T-cell (primary cell): ENCODE measurements at regions not wholly inside any gene's neighbourhood (a gene's known extent, or its start where the extent isn't known, plus 50 kb on each side); places are given as distances from the start of the nearest gene placed in this dataset.

Experiments
- ATAC-seq, 4 experiments: fragments of 200-7000 bp in 3 of 4; fragments of 150-1000 bp in 1 of 4; cut with Tn5 transposase; replicated peaks in 1 of 4; 1 replicate in 3 of 4; 2 replicates in 1 of 4; pipeline ENCODE4 v1.10.0; 2021; ENCODE audit warnings: moderate library complexity in 3 of 4, mild to moderate bottlenecking in 2 of 4, moderate number of reproducible peaks in 1 of 4
- CTCF ChIA-PET, 2 donors: fragments of 300-600 bp; sonication (Branson Sonifier 250); formaldehyde crosslinking; loops; one replicate each; lab custom pipeline; 2022; ENCODE audit warnings: antibody characterized with exemption in 2 of 2; lab: Charles Lee
- POLR2A ChIA-PET, 2 donors: fragments of 300-600 bp; sonication (Branson Sonifier 250); formaldehyde crosslinking; loops; one replicate each; lab custom pipeline; 2022; ENCODE audit warnings: antibody characterized with exemption in 2 of 2; lab: Charles Lee
- DNase-seq, 35 experiments: peaks; one replicate each; pipeline versions ENCODE4 v3.0.0 to v3.0.0-alpha.2; 2013 to 2023
- H3K27ac ChIP-seq: one replicate; pipeline ENCODE4 v1.5.1; 2013; ENCODE audit warnings: low read length
- H3K27me3 ChIP-seq, 2 experiments: replicated peaks in 1 of 2; 1 replicate in 1 of 2; 2 replicates in 1 of 2; pipeline versions ENCODE4 v1.6.1 to v1.7.0; 2013; ENCODE audit warnings: low read length in 1 of 2, mixed read lengths in 1 of 2; ENCODE audit not compliant: control insufficient read depth in 2 of 2, insufficient read depth in 2 of 2; ENCODE audit errors: extremely low read depth in 1 of 2
- H3K36me3 ChIP-seq, 2 donors: 1 replicate in 1 of 2; 2 replicates in 1 of 2; pipeline versions ENCODE4 v1.6.1 to v1.7.0; 2013; ENCODE audit warnings: low read length in 1 of 2; ENCODE audit not compliant: control insufficient read depth in 2 of 2, insufficient read depth in 1 of 2; ENCODE audit errors: extremely low read depth in 1 of 2
- H3K4me1 ChIP-seq, 2 experiments: 1 replicate in 1 of 2; 2 replicates in 1 of 2; pipeline versions ENCODE4 v1.6.1 to v1.7.0; 2013; ENCODE audit warnings: low read length in 2 of 2, mixed read lengths in 1 of 2; ENCODE audit not compliant: insufficient read depth in 2 of 2, control insufficient read depth in 1 of 2; ENCODE audit errors: extremely low read depth in 1 of 2
- H3K4me3 ChIP-seq, 2 donors: 1 replicate in 1 of 2; 2 replicates in 1 of 2; pipeline versions ENCODE4 v1.5.1 to v1.7.0; 2013; ENCODE audit warnings: mild to moderate bottlenecking in 2 of 2, low read length in 1 of 2, moderate library complexity in 1 of 2; ENCODE audit not compliant: control insufficient read depth in 1 of 2; ENCODE audit errors: extremely low read depth in 1 of 2
- H3K9me3 ChIP-seq: 2 replicates; pipeline ENCODE4 v1.7.0; 2013
- H3K27ac Mint-ChIP-seq, 2 donors: one replicate each; pipeline ENCODE4 v1.8.0; 2020 to 2021; ENCODE audit warnings: mild to moderate bottlenecking in 2 of 2, mixed read lengths in 2 of 2
- H3K27me3 Mint-ChIP-seq, 2 donors: one replicate each; pipeline ENCODE4 v1.8.0; 2021 to 2022; ENCODE audit warnings: mixed read lengths in 2 of 2
- H3K36me3 Mint-ChIP-seq: one replicate; pipeline ENCODE4 v1.8.0; 2021; ENCODE audit warnings: mixed read lengths
- H3K4me1 Mint-ChIP-seq, 3 donors: one replicate each; pipeline ENCODE4 v1.8.0; 2020 to 2022; ENCODE audit warnings: mixed read lengths in 3 of 3, mild to moderate bottlenecking in 1 of 3
- H3K4me3 Mint-ChIP-seq, 3 donors: one replicate each; pipeline ENCODE4 v1.8.0; 2020 to 2022; ENCODE audit warnings: mild to moderate bottlenecking in 3 of 3, mixed read lengths in 3 of 3, moderate library complexity in 3 of 3
- H3K9me3 Mint-ChIP-seq, 3 donors: one replicate each; pipeline ENCODE4 v1.8.0; 2020 to 2022; ENCODE audit warnings: mixed read lengths in 3 of 3
- WGBS: methylation state at CpG from one replicate; pipeline ENCODE4 v1.1.5; 2013; ENCODE audit warnings: missing lambda C conversion rate; ENCODE audit not compliant: insufficient coverage; 5-methylcytosine and 5-hydroxymethylcytosine counted together

- no peak for DNase-seq
- Histone ChIP-seq H3K36me3 (no peaks in the 10 kb centered on the region), H3K4me3 (no peak overlapping the region), H3K9me3 (no peaks in the 10 kb centered on the region), H3K27me3 (peaks cover 3 to 5% of the 10 kb centered on the region in 2 experiments), H3K27ac (no peak overlapping the region), H3K4me1 (no peaks in the 10 kb centered on the region)
- H3K4me3 Mint-ChIP-seq = no peak overlapping the region
- no peak overlapping the region for H3K27ac Mint-ChIP-seq
- H3K36me3 Mint-ChIP-seq = no peaks in the 10 kb centered on the region
- WGBS = 81% methylated on average over 3 of the region's 3 CpGs
- peaks cover 21 to 36% of the 10 kb centered on the region in 2 donors for H3K27me3 Mint-ChIP-seq
- CTCF ChIA-PET = no interaction called here
- H3K9me3 Mint-ChIP-seq = no peaks in the 10 kb centered on the region
- ATAC-seq = no peak
- POLR2A ChIA-PET = no interaction called here
- H3K4me1 Mint-ChIP-seq = no peaks in the 10 kb centered on the region
These were observed 203.1 kb downstream of the INSIG2 start for GRCh38 chr2:118291251-118291880.

- Histone ChIP-seq H3K4me1 (no peaks in the 10 kb centered on the region), H3K27me3 (peaks cover 3 to 4% of the 10 kb centered on the region in 2 experiments), H3K9me3 (no peaks in the 10 kb centered on the region), H3K4me3 (no peak overlapping the region), H3K27ac (no peak overlapping the region), H3K36me3 (no peaks in the 10 kb centered on the region)
- CTCF ChIA-PET = no interaction called here
- DNase-seq = no peak
- ATAC-seq = no peak
- POLR2A ChIA-PET = no interaction called here
- H3K4me3 Mint-ChIP-seq = no peak overlapping the region
- H3K36me3 Mint-ChIP-seq = no peaks in the 10 kb centered on the region
- H3K27me3 Mint-ChIP-seq = peaks cover 14 to 29% of the 10 kb centered on the region in 2 donors
- no peak overlapping the region for H3K27ac Mint-ChIP-seq
- 60% methylated on average over 4 of the region's 8 CpGs for WGBS
- H3K9me3 Mint-ChIP-seq = no peaks in the 10 kb centered on the region
- no peaks in the 10 kb centered on the region for H3K4me1 Mint-ChIP-seq
These were observed 202.4 kb downstream of the INSIG2 start for GRCh38 chr2:118290411-118291250.

- Mint-ChIP-seq H3K27ac (no peak overlapping the region), H3K4me1 (no peaks in the 10 kb centered on the region), H3K27me3 (peaks cover 27 to 44% of the 10 kb centered on the region in 2 donors), H3K4me3 (no peak overlapping the region), H3K36me3 (no peaks in the 10 kb centered on the region), H3K9me3 (no peaks in the 10 kb centered on the region)
- DNase-seq (no peak), ATAC-seq (no peak)
- Histone ChIP-seq H3K27me3 (peaks cover 2 to 19% of the 10 kb centered on the region in 2 experiments), H3K4me1 (no peaks in the 10 kb centered on the region), H3K27ac (no peak overlapping the region), H3K36me3 (no peaks in the 10 kb centered on the region), H3K4me3 (no peak overlapping the region), H3K9me3 (no peaks in the 10 kb centered on the region)
- POLR2A ChIA-PET = no interaction called here
- CTCF ChIA-PET = no interaction called here
- 69% methylated on average over 2 of the region's 3 CpGs for WGBS
These were observed 190.7 kb downstream of the INSIG2 start for GRCh38 chr2:118279005-118279404.

GRCh38 chr2:118278046-118278445, 189.8 kb downstream of the INSIG2 start:
- H3K9me3 ChIP-seq = no peaks in the 10 kb centered on the region
- no peak overlapping the region for H3K27ac ChIP-seq
- ChIA-PET POLR2A (no interaction called here), CTCF (no interaction called here)
- peaks cover 2 to 19% of the 10 kb centered on the region in 2 experiments for H3K27me3 ChIP-seq
- H3K4me3 ChIP-seq = no peak overlapping the region
- H3K4me3 Mint-ChIP-seq = no peak overlapping the region
- H3K36me3 ChIP-seq = no peaks in the 10 kb centered on the region
- H3K4me1 Mint-ChIP-seq = no peaks in the 10 kb centered on the region
- WGBS = 80% methylated on average over 1 of the region's 5 CpGs
- no peaks in the 10 kb centered on the region for H3K36me3 Mint-ChIP-seq
- no peaks in the 10 kb centered on the region for H3K4me1 ChIP-seq
- ATAC-seq = no peak
- peaks cover 30 to 40% of the 10 kb centered on the region in 2 donors for H3K27me3 Mint-ChIP-seq
- no peaks in the 10 kb centered on the region for H3K9me3 Mint-ChIP-seq
- H3K27ac Mint-ChIP-seq = no peak overlapping the region
- no peak for DNase-seq

GRCh38 chr2:118274841-118275510, 186.7 kb downstream of the INSIG2 start:
- H3K27me3 ChIP-seq = peaks cover 0 to 19% of the 10 kb centered on the region in 2 experiments
- no peak for ATAC-seq
- H3K4me1 ChIP-seq = no peaks in the 10 kb centered on the region
- ChIA-PET POLR2A (no interaction called here), CTCF (interaction anchor here in 1 of 2 donors (0.7 kb wide), 1 partner anchor 535 kb away, joined by 4 read pairs; no protein-coding TSS in a partner anchor)
- no peaks in the 10 kb centered on the region for H3K9me3 Mint-ChIP-seq
- H3K4me3 Mint-ChIP-seq = no peak overlapping the region
- no peak overlapping the region for H3K27ac ChIP-seq
- H3K9me3 ChIP-seq = no peaks in the 10 kb centered on the region
- WGBS = 87% methylated on average over 3 of the region's 4 CpGs
- H3K4me1 Mint-ChIP-seq = no peaks in the 10 kb centered on the region
- H3K36me3 Mint-ChIP-seq = no peaks in the 10 kb centered on the region
- H3K36me3 ChIP-seq = no peaks in the 10 kb centered on the region
- no peak for DNase-seq
- H3K27me3 Mint-ChIP-seq = peaks cover 30 to 35% of the 10 kb centered on the region in 2 donors
- H3K4me3 ChIP-seq = no peak overlapping the region
- H3K27ac Mint-ChIP-seq = no peak overlapping the region

GRCh38 chr2:118272391-118272790, 184.1 kb downstream of the INSIG2 start:
- ChIA-PET CTCF (interaction anchor here in 1 of 2 donors (0.5 kb wide), 1 partner anchor 486 kb away, joined by 3 read pairs; no protein-coding TSS in a partner anchor), POLR2A (no interaction called here)
- H3K4me1 ChIP-seq = no peaks in the 10 kb centered on the region
- ATAC-seq = no peak
- peaks cover 0 to 14% of the 10 kb centered on the region in 2 experiments for H3K27me3 ChIP-seq
- H3K27ac ChIP-seq = no peak overlapping the region
- no peak for DNase-seq
- no peaks in the 10 kb centered on the region for H3K9me3 ChIP-seq
- 36% methylated on average over 2 of the region's 5 CpGs for WGBS
- H3K36me3 ChIP-seq = no peaks in the 10 kb centered on the region
- no peak overlapping the region for H3K27ac Mint-ChIP-seq
- H3K4me1 Mint-ChIP-seq = no peaks in the 10 kb centered on the region
- no peaks in the 10 kb centered on the region for H3K36me3 Mint-ChIP-seq
- no peak overlapping the region for H3K4me3 Mint-ChIP-seq
- peaks cover 23 to 27% of the 10 kb centered on the region in 2 donors for H3K27me3 Mint-ChIP-seq
- no peaks in the 10 kb centered on the region for H3K9me3 Mint-ChIP-seq
- no peak overlapping the region for H3K4me3 ChIP-seq
